Tibial nerve (tissue), 4 donors: ENCODE measurements at regions not wholly inside any gene's neighbourhood (a gene's known extent, or its start where the extent isn't known, plus 50 kb on each side); places are given as distances from the start of the nearest gene placed in this dataset.

Experiments used
- DNase-seq, 2 donors: peaks; one replicate each; pipeline ENCODE4 v3.0.0-alpha.2; 2019; ENCODE audit warnings: low spot score in 2 of 2
- H3K27ac ChIP-seq, 4 donors: fragments of 200-600 bp; sonication (generic) in 3 of 4; one replicate each; pipeline ENCODE4 v1.5.1; 2017 to 2019; ENCODE audit warnings: mild to moderate bottlenecking in 1 of 4
- H3K27me3 ChIP-seq, 2 donors: fragments of 200-600 bp; sonication (generic) in 1 of 2; one replicate each; pipeline versions ENCODE4 v1.5.1 to v1.6.0; 2017 to 2019
- H3K36me3 ChIP-seq, 3 donors: fragments of 200-600 bp; sonication (generic); one replicate each; pipeline ENCODE4 v1.5.1; 2018 to 2019
- H3K4me1 ChIP-seq, 4 donors: fragments of 200-600 bp; sonication (generic) in 3 of 4; one replicate each; pipeline ENCODE4 v1.5.1; 2017 to 2019
- H3K4me3 ChIP-seq, 4 donors: fragments of 200-600 bp; sonication (generic) in 3 of 4; one replicate each; pipeline ENCODE4 v1.5.1; 2017 to 2019; ENCODE audit warnings: mild to moderate bottlenecking in 1 of 4, moderate library complexity in 1 of 4
- H3K9me3 ChIP-seq, 4 donors: fragments of 200-600 bp; sonication (generic) in 3 of 4; one replicate each; pipeline ENCODE4 v1.5.1; 2017 to 2019
- CTCF ChIP-seq, 5 experiments: fragments of 200-600 bp in 3 of 5; fragments of 450-650 bp in 2 of 5; sonication (generic) in 3 of 5; IDR thresholded peaks; one replicate each; pipeline ENCODE4 v1.5.1; 2016 to 2019; ENCODE audit warnings: antibody characterized with exemption in 5 of 5, mild to moderate bottlenecking in 3 of 5, moderate library complexity in 2 of 5
- EP300 ChIP-seq, 2 donors: sonication (generic); formaldehyde crosslinking; IDR thresholded peaks; one replicate each; pipeline ENCODE4 v1.6.1; 2017; ENCODE audit warnings: antibody characterized with exemption in 2 of 2, mild to moderate bottlenecking in 1 of 2
- POLR2A ChIP-seq, 2 donors: fragments of 450-650 bp; IDR thresholded peaks; one replicate each; pipeline ENCODE4 v1.6.1; 2017; ENCODE audit warnings: antibody characterized with exemption in 2 of 2, mild to moderate bottlenecking in 2 of 2, moderate library complexity in 2 of 2
- WGBS, 2 donors: methylation state at CpG; one replicate each; pipeline ENCODE4 v1.1.5; 2018; 5-methylcytosine and 5-hydroxymethylcytosine counted together

DNA sequence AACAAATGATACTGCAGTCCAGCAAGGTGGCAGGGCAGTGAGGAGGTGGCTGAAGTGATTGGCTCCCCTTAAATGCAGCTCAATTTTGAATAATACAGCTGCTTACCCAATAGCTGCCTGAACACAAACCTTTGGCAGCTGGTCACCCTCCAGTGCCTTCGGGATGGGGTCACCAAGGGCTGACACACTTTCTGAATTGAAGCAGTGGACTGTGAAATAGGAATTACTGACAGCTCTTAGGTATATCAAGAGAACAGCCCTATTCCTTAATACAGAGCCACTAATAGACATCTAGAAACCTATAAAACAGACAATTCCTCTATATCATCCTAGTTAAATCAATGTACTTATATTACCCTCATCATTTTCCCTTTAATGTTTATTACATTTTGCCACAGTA lies 474.2 kb upstream of the KIRREL3 start:
- Histone ChIP-seq H3K4me1 (no peaks in the 10 kb centered on the region), H3K36me3 (no peaks in the 10 kb centered on the region), H3K27me3 (no peaks in the 10 kb centered on the region), H3K4me3 (no peak overlapping the region), H3K9me3 (no peaks in the 10 kb centered on the region), H3K27ac (no peak overlapping the region)
- 64 to 82% methylated on average over 1 of the region's 1 CpG for WGBS, 2 donors
- TF ChIP-seq CTCF (IDR thresholded peaks at IDR 0.05) (no peak), POLR2A (IDR thresholded peaks at IDR 0.05) (no peak), EP300 (IDR thresholded peaks at IDR 0.05) (no peak)
- no peak for DNase-seq

GRCh38 chr11:127472505-127472904 lies 471.9 kb upstream of the KIRREL3 start:
- no peak for TF ChIP-seq POLR2A (IDR thresholded peaks at IDR 0.05)
- TF ChIP-seq EP300 (IDR thresholded peaks at IDR 0.05) = no peak
- TF ChIP-seq CTCF (IDR thresholded peaks at IDR 0.05) = no peak
- Histone ChIP-seq H3K27me3 (no peaks in the 10 kb centered on the region), H3K4me3 (no peak overlapping the region), H3K9me3 (no peaks in the 10 kb centered on the region), H3K4me1 (no peaks in the 10 kb centered on the region), H3K36me3 (no peaks in the 10 kb centered on the region), H3K27ac (no peak overlapping the region)
- no peak for DNase-seq
- 78 to 80% methylated on average over 7 of the region's 7 CpGs for WGBS, 2 donors

GRCh38 chr11:127471662-127472061 lies 471.1 kb upstream of the KIRREL3 start:
- DNase-seq = no peak
- Histone ChIP-seq H3K27me3 (no peaks in the 10 kb centered on the region), H3K36me3 (no peaks in the 10 kb centered on the region), H3K4me3 (no peak overlapping the region), H3K9me3 (no peaks in the 10 kb centered on the region), H3K4me1 (no peaks in the 10 kb centered on the region), H3K27ac (no peak overlapping the region)
- WGBS, 2 donors = 90 to 95% methylated on average over 3 of the region's 3 CpGs
- TF ChIP-seq EP300 (IDR thresholded peaks at IDR 0.05) (no peak), POLR2A (IDR thresholded peaks at IDR 0.05) (no peak), CTCF (IDR thresholded peaks at IDR 0.05) (no peak)

DNA sequence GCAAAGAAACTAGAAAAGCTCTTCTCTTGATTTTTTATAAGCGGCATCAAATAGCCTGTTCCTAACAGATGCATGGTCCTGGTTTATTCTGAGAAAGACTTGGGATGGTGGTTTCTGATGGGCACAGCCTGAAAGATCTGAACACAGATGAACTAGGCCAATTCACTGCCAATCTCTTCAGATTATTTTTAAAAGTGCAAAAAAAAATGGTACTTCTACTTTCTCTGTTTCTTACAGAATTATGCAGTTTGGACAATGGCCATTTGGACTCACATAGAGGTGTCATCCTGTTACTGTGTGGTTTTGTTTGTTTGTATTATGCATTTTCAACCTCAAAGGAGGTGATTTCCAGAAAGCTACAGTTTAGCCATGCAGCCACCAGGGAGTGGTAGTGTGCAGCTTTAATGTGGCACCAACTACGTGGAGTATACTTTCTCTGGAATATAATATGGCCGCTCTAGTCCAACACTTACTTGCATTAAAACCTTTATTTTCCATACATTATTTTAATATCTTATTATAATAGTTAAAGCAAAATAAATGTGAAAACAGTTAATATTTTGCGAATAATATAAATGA lies 469.8 kb upstream of the KIRREL3 start:
- no peak for TF ChIP-seq POLR2A (IDR thresholded peaks at IDR 0.05)
- TF ChIP-seq CTCF (IDR thresholded peaks at IDR 0.05) = no peak
- TF ChIP-seq EP300 (IDR thresholded peaks at IDR 0.05) = no peak
- no peaks in the 10 kb centered on the region for H3K36me3 ChIP-seq
- H3K27ac ChIP-seq = no peak overlapping the region
- H3K4me3 ChIP-seq = no peak overlapping the region
- no peaks in the 10 kb centered on the region for H3K27me3 ChIP-seq
- 72 to 81% methylated on average over 4 of the region's 4 CpGs for WGBS, 2 donors
- no peak for DNase-seq
- H3K9me3 ChIP-seq = no peaks in the 10 kb centered on the region
- no peaks in the 10 kb centered on the region for H3K4me1 ChIP-seq

- no peaks in the 10 kb centered on the region for H3K4me1 ChIP-seq
- no peak overlapping the region for H3K4me3 ChIP-seq
- no peak overlapping the region for H3K27ac ChIP-seq
- DNase-seq = no peak
- H3K9me3 ChIP-seq = no peaks in the 10 kb centered on the region
- 54 to 55% methylated on average over 6 of the region's 6 CpGs for WGBS, 2 donors
- TF ChIP-seq CTCF (IDR thresholded peaks at IDR 0.05) (no peak), EP300 (IDR thresholded peaks at IDR 0.05) (no peak), POLR2A (IDR thresholded peaks at IDR 0.05) (no peak)
- no peaks in the 10 kb centered on the region for H3K36me3 ChIP-seq
- H3K27me3 ChIP-seq = no peaks in the 10 kb centered on the region
These were observed 463.8 kb upstream of the KIRREL3 start for GRCh38 chr11:127464325-127464724.
